ENCODE measurements at regions not wholly inside any gene's neighbourhood (a gene's known extent, or its start where the extent isn't known, plus 50 kb on each side); places are given as distances from the start of the nearest gene placed in this dataset.

GRCh38 chr10:128610113-128610512 lies 483.9 kb upstream of the MKI67 start:
- TF ChIP-seq EZH2phosphoT487 (IDR thresholded peaks at IDR 0.05; ENCODE audit: low read depth) (no peak), CTCF (IDR thresholded peaks at IDR 0.05; ENCODE audit: low read depth, low read length) (no peak)
- H3K4me1 ChIP-seq (ENCODE audit: low read length), result no peaks in the 10 kb centered on the region
- no peaks in the 10 kb centered on the region for H4K20me1 ChIP-seq (ENCODE audit: insufficient read depth, low read length)
- H3K27me3 ChIP-seq (ENCODE audit: low read depth, low read length), result no peaks in the 10 kb centered on the region
- H3K4me3 ChIP-seq (ENCODE audit: low read length), result no peak overlapping the region
- H3K27ac ChIP-seq (ENCODE audit: low read length), result no peak overlapping the region
- H3K9me3 ChIP-seq (ENCODE audit: insufficient read depth, low read length), result no peaks in the 10 kb centered on the region
- H2AFZ ChIP-seq (ENCODE audit: low read depth, low read length), result no peak overlapping the region
- no peaks in the 10 kb centered on the region for H3K36me3 ChIP-seq (replicated peaks; ENCODE audit: low read depth, low read length)
- no peaks in the 10 kb centered on the region for H3K79me2 ChIP-seq (ENCODE audit: low read length)
- H3K4me2 ChIP-seq (ENCODE audit: low read length), result no peak overlapping the region
- H3K9ac ChIP-seq (ENCODE audit: low read length), result no peak overlapping the region

- Histone ChIP-seq H3K4me2 (ENCODE audit: low read length) (no peak overlapping the region), H3K36me3 (replicated peaks; ENCODE audit: low read depth, low read length) (no peaks in the 10 kb centered on the region)
- TF ChIP-seq CTCF (IDR thresholded peaks at IDR 0.05; ENCODE audit: low read depth, low read length), result no peak
- TF ChIP-seq EZH2phosphoT487 (IDR thresholded peaks at IDR 0.05; ENCODE audit: low read depth), result no peak
Measured at GRCh38 chr10:128612195-128612594, 486.0 kb upstream of the MKI67 start.

GRCh38 chr10:128612631-128613030 lies 486.4 kb upstream of the MKI67 start:
- Histone ChIP-seq H3K79me2 (ENCODE audit: low read length) (no peaks in the 10 kb centered on the region), H3K9me3 (ENCODE audit: insufficient read depth, low read length) (no peaks in the 10 kb centered on the region), H4K20me1 (ENCODE audit: insufficient read depth, low read length) (no peaks in the 10 kb centered on the region), H3K4me2 (ENCODE audit: low read length) (no peak overlapping the region), H2AFZ (ENCODE audit: low read depth, low read length) (no peak overlapping the region), H3K27ac (ENCODE audit: low read length) (no peak overlapping the region), H3K4me3 (ENCODE audit: low read length) (no peak overlapping the region), H3K27me3 (ENCODE audit: low read depth, low read length) (no peaks in the 10 kb centered on the region), H3K4me1 (ENCODE audit: low read length) (no peaks in the 10 kb centered on the region), H3K36me3 (replicated peaks; ENCODE audit: low read depth, low read length) (no peaks in the 10 kb centered on the region), H3K9ac (ENCODE audit: low read length) (no peak overlapping the region)
- TF ChIP-seq CTCF (IDR thresholded peaks at IDR 0.05; ENCODE audit: low read depth, low read length), result no peak
- TF ChIP-seq EZH2phosphoT487 (IDR thresholded peaks at IDR 0.05; ENCODE audit: low read depth), result no peak

More at GRCh38 chr10:128612195-128612594, 486.0 kb upstream of the MKI67 start:
- no peak overlapping the region for H2AFZ ChIP-seq (ENCODE audit: low read depth, low read length)
- H3K9ac ChIP-seq (ENCODE audit: low read length), result no peak overlapping the region
- H3K4me3 ChIP-seq (ENCODE audit: low read length), result no peak overlapping the region
- H4K20me1 ChIP-seq (ENCODE audit: insufficient read depth, low read length), result no peaks in the 10 kb centered on the region
- H3K79me2 ChIP-seq (ENCODE audit: low read length), result no peaks in the 10 kb centered on the region
- H3K27ac ChIP-seq (ENCODE audit: low read length), result no peak overlapping the region
- no peaks in the 10 kb centered on the region for H3K4me1 ChIP-seq (ENCODE audit: low read length)
- H3K9me3 ChIP-seq (ENCODE audit: insufficient read depth, low read length), result no peaks in the 10 kb centered on the region
- no peaks in the 10 kb centered on the region for H3K27me3 ChIP-seq (ENCODE audit: low read depth, low read length)

GRCh38 chr10:128614016-128614605 lies 487.9 kb upstream of the MKI67 start:
- TF ChIP-seq CTCF (IDR thresholded peaks at IDR 0.05; ENCODE audit: low read depth, low read length) (no peak), EZH2phosphoT487 (IDR thresholded peaks at IDR 0.05; ENCODE audit: low read depth) (no peak)
- Histone ChIP-seq H3K9ac (ENCODE audit: low read length) (no peak overlapping the region), H3K36me3 (replicated peaks; ENCODE audit: low read depth, low read length) (no peaks in the 10 kb centered on the region), H3K4me1 (ENCODE audit: low read length) (no peaks in the 10 kb centered on the region), H2AFZ (ENCODE audit: low read depth, low read length) (no peak overlapping the region), H3K27ac (ENCODE audit: low read length) (no peak overlapping the region), H3K27me3 (ENCODE audit: low read depth, low read length) (no peaks in the 10 kb centered on the region), H3K9me3 (ENCODE audit: insufficient read depth, low read length) (no peaks in the 10 kb centered on the region), H3K79me2 (ENCODE audit: low read length) (no peaks in the 10 kb centered on the region), H3K4me3 (ENCODE audit: low read length) (no peak overlapping the region), H4K20me1 (ENCODE audit: insufficient read depth, low read length) (no peaks in the 10 kb centered on the region), H3K4me2 (ENCODE audit: low read length) (no peak overlapping the region)

Data from OCI-LY3 (cell line).